Superior temporal gyrus (tissue), 1 donor: ENCODE measurements at regions not wholly inside any gene's neighbourhood (a gene's known extent, or its start where the extent isn't known, plus 50 kb on each side); places are given as distances from the start of the nearest gene placed in this dataset.
"Not testable (repeated sequence)": the region's sequence is repeated elsewhere in the genome, so short reads cannot be mapped to it uniquely, and the experiment has no call there.

Experiments
- DNase-seq: peaks from one replicate; pipeline ENCODE4 v3.0.0-alpha.2; 2016; ENCODE audit errors: extremely low spot score

DNA sequence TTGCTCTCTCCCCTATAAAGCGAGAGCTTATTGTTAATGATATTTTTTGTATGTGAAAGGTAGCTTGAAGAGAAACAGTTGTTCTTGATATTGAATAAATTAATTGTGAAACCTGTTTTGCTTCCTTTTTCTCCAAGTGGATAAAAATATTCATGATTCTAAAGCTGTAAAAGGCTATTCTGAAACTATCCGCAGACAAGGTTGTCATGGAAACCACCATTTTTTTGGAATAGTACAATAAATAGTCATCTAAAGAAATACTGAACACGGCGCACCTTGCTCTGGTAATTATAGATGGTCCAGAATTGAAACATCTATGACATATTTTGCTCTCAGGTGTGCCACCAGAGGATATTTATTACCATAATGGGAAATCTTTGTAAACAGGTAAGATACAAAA lies 1103.0 kb upstream of the SLC39A10 start:
- DNase-seq, result peak; percentile 56

DNA sequence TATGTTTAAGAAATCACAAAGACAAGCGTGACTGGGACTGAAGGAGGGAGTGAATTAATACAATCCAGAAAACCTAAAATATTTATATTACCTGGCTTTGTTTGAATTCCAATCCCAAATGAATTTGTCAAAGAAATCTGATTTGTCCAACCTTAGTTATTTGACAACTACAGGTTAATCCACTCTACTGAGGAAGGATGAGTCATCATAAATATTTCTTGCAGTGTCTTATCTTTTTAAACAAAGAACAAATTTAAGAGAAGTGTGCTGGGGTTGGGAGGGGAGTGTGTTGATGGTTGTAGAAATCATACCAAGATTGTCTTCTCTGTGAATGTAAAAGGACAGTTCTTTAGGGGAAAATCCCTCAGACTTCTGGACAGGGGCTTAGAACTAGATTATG lies 1106.3 kb upstream of the SLC39A10 start:
- DNase-seq, result no peak

DNA sequence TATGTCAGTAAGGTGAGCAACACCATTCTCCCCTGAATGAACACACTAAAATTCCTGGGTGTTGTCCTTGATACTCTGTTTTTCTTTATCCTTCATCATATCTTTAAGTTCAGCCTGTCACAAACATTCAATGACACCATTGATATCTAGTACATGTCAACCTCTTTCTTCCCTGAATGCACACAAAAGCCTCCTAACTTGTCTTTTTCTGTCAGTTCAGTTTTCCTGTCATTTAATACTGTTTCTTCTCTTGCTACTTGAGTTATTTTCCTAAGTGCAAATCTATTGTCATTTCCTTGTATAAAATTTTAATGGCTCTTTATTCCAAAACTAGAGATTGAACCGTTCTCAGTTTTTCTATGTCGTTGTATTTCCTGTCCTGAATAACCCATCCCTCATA lies 1107.6 kb upstream of the SLC39A10 start:
- no peak for DNase-seq

DNA sequence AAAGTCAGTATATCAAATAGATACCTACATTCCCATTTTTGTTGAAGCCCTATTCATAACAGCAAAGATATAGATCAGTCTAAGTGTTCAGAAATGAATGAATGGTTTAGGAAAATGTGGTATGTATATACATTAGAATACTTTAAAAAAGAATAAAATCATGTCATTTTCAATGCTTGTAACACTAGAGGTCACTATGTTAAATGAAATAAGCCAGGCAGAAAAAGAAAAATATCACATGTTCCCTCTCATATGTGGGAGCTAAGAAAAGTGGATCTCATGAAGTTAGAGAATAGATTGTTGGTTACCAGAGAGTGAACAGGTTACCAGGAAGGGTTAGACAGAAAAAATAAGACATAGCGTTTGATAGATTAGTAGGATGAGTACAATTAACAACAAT lies 1111.0 kb upstream of the SLC39A10 start:
- DNase-seq, result peak; percentile 48

DNA sequence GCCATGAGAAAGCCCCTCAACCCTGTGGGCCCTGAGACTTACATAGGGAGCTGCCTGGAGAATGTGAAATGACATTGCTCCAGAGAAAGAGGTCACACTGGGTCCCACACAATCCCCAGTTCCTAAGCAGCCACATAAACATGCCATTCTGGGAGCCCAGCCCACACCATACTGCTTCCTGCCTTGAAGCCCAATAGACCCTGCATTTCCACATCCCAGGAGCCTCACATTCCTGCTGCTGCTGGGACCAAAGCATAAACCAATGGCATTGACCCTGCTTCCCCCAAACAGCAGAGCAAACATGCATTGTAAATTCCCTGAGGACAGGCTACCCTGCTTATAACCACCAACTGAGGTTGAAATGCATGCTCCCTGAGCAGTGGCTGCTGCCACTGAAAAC lies 1117.6 kb upstream of the SLC39A10 start:
- no peak for DNase-seq

DNA sequence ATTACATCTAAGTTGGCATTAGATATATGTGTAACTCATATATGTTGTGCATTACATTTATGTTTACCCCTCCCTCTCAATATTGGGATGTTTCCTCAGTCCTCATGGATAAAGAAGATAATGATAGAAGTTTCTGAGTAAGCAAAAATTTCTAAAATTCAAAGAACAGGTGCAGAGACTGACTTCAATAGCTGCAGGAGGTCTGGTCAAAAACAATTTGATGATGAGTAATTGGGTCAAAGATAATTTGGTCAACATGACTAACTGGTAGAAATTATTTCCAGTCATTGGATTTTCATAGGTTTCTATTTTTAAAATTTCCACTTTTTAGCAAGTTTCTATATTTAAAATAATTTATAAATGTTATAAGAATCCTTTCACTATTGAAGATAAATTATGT lies 1130.9 kb upstream of the SLC39A10 start:
- no peak for DNase-seq

DNA sequence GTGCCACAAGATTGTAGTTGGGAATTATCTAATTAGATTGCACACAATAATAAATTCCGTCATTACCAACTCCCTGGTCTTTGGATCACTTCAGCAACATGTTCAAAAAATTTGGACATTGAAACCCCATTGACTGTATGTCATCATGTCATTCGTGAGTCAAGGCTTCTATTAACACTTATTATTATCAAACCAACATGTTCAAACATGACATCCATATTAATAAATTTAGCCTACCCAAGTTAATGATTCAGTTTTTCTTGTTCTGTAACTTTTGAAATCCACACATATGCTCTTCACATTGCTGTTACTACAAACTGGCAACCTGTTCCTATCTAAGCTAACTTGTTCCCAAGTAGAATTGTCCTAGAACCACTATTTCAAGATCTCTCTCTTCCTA lies 1142.7 kb upstream of the SLC39A10 start:
- no peak for DNase-seq

DNA sequence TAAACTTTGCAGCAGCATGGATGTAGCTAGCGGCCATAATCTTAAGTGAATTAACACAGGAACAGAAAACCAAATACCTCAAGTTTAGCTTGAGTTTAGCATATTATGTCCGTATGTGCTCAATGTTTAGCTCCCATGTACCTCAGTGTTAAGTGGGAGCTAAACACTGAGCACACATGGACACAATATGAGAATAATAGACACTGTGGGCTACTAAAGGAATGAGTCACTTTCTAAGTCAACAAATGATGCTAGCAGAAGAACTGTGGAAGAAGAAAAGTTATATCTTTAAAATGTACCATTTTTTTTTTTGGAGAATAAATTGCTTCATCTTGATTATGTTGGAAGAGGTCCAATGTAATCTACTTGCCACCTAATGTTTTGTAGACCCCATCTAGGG lies 1146.0 kb upstream of the SLC39A10 start:
- DNase-seq, result not testable (repeated sequence)

DNA sequence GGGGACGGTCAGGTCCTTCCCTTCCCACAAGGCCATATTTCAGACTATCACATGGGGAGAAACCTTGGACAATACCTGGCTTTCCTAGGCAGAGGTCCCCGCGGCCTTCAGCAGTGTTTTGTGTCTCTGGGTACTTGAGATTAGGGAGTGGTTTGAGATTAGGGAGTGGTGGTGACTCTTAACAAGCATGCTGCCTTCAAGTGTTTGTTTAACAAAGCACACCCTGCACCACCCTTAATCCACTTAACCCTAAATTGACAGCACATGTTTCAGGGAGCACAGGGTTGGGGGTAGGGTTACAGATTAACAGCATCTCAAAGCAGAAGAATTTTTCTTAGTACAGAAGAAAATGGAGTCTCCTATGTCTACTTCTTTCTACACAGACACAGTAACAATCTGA lies 1152.2 kb upstream of the SLC39A10 start:
- not testable (repeated sequence) for DNase-seq

DNA sequence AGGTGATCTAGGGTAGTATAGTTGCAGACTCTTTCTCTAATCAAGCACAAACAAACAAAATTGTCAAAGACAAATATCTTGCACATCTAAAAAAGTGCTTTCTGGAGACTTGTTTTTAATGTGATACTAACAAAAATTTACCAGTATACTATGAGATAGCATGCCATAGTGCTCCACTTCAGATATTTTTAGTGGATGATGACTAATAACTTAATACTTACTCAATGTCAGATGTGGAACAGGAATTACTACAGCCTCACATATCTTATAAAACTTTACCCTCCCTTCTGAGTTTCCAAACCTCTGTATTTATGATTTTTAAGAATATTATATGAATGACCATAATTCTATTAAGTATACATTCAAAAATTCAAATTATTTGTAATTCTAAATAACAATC lies 1162.0 kb upstream of the SLC39A10 start:
- no peak for DNase-seq

DNA sequence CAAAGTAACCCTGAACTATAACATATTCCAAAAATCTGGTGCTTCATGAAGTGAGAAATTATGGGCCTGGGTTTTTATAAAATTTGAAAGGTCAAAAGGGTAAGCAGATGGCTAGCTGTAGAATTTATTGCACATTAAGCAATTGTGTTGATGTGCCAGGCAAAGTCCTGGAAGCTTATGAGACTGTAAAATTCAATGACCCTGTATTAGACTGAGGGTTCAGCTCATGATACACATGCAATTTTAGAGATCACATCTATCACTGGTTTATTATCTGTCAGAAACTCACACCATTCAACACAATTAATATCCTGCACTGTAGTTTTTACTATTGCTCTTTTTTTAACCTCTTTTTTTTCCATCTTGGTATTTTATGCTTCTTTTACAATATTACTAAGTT lies 1162.6 kb upstream of the SLC39A10 start:
- DNase-seq, result no peak

DNA sequence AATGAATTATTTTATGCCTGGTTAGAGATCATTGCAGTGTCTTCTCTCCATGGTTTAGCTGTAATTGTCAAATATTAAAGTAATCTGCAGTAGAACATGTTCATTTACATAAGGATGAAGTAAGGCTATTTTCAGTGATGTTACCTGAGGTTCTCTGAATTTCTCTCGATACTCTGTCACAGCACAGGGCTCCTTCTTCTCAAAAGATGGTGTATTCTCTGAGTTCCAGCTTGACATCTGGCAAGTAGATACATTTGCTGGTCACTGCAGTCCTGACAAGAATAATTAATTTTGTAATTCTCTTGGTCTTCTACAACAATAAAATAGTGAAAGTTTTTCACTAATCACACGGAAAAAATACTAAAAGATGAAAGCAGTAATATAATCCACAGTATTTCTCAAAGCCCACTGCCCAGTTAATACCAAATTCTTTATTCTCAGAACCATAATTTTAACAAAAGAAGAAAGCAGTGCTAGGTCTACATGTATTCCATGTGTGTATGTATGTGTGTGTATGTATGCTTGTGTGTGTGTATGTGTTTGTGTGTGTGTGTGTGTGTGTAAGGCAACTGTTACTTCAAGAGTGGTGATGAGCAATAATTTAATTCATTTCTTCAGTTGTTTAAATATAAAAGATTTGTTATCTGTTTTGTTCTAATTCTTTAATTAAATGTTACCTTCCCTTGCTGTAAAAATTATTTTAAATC lies 1165.5 kb upstream of the SLC39A10 start:
- no peak for DNase-seq

DNA sequence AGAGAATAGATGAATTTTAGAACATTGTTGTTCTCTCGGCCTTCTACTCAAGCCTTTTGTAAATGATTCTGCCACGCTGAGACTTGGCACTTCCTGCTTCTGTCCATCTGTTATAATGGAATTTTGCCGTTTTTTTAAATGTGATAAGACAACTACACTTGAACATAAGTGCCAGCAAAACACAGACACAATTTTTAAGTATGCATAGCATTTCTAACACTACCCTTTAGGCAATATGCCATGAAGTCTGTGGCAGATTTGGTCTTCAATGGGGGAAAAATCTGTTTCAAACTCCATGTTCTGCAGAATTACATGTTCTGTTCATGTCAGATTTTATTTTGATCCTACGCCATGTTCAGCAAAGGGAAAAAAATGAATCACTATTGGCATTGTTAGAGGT lies 1170.7 kb upstream of the SLC39A10 start:
- peak; percentile 48 for DNase-seq

DNA sequence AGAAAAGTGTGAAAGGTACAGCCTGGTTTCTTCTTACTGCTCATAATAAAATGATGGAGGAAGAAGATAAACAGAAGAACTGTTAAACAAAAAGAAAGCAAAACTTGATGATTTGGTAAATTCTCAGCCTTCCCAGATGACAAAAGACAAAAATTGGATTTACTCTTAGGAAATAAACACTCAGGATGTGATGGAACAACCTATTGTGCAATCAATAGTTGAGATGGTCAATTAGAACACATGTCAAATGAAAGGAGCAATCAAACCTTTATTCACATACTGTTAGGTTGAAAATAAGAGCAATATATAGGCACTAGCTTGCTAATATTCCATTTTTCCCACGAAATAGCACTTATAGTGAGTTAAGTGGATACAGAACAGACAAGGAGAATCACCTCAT lies 1174.0 kb upstream of the SLC39A10 start:
- DNase-seq, result no peak

DNA sequence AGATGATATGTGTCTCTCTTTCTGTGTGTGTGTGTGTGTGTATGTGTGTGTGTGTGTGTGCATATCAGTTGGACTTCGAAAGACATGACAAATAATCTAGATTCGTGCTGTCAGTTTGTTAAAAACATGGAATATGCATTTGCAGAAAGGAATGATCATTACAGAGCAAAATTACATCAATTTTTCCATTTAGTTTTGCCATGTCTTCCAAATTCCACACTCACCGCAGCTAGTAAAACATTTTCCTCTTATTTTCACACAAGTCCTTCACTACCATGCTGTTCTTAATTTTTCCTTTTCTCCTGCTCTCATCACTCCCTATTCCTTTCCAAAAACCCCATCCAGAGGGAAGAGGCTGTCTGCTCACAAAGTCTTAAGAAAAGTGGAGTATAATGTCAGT lies 1191.4 kb upstream of the SLC39A10 start:
- no peak for DNase-seq

DNA sequence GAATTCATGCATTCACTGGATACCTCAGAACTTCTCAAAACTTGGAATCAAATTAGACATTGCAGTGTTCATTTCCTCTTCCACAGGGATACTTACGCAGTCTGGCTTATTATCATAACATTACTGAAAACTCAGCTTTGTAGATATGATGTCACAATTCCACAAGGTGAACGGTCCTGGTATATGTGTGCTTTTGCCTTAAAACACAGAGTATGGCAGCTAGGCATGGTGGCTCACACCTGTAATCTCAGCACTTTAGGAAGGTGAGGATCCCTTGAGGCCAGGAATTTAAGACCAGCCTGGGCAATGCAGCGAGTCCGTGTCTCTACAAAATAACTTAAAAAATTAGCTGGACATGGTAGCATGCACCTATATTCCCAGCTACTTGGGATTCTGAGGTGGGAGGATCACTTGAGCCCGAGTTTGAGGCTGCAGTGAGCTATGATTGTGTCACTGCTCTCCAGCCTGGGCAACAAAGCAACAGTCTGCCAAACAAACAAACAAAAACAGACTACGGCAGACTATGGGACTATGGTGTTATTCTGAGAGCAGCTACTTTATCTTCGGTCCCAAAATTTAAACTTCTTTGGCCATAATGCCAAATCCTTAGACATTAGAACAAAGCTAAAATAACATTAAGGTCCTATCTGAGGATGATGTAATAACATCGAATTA lies 1191.9 kb upstream of the SLC39A10 start:
- DNase-seq, result no peak

DNA sequence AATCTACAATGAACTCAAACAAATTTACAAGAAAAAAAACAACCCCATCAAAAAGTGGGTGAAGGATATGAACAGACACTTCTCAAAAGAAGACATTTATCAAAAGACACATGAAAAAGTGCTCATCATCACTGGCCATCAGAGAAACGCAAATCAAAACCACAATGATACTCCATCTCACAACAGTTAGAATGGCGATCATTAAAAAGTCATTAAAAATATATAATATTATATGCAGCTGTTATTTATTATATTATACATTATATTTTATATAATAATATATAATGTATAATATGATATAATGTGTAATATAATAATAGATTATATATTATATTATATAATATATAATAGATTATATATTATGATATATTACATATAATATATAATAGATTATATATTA lies 1194.1 kb upstream of the SLC39A10 start:
- DNase-seq, result not testable (repeated sequence)

DNA sequence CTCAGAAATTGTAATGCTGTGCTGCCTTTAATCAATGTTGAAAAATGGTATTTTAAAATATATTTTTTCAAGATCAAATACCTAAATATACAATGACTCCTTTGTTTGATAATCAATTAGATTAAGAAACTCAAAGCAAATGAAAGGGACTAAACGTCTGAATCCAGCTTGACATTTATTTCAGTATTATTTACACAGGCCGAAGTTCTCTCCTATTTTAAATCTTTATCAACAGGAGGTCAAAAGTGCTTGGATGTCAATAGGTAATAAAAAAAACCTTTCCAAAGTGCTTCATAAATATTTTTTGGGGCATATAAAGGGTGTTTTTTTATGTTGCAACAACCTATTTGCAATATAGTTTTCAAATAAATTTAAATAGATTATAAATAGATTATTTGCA lies 1201.7 kb upstream of the SLC39A10 start:
- no peak for DNase-seq

DNA sequence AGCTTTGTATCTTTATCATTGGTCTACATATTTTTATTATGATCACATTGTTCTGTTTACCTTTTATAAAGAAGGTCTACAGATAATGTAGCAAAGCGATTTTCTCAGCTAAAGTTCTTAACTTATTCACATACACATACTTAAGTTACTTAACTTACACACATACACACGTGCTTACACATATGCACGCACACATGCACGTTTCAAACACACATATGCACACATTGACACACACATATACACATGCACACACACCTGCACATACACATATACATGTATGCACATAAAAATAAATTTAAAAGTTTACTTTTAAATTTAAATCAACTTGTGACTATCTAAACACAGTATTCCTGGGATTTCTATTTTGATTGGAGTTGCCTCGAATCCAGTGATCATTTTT lies 1204.5 kb upstream of the SLC39A10 start:
- no peak for DNase-seq

DNA sequence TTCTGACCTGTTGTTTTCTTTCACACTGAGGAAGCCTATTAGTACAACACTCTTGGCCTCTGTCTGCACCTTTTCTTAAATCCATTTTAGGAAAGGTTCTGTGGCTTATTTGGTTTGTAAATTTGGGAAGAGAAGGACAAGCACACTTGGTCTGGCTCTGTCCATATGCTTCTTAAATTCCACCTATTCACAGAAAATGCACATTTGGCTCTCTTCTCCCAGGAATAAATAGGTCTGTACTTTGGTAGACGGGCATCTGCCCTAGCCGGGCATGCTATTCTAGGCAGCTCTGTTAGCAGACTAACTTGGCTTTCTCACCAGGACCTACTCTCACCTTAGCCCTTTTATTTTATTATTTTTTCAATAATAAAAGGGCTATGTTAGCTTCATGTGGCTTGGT lies 1211.8 kb upstream of the SLC39A10 start:
- no peak for DNase-seq

DNA sequence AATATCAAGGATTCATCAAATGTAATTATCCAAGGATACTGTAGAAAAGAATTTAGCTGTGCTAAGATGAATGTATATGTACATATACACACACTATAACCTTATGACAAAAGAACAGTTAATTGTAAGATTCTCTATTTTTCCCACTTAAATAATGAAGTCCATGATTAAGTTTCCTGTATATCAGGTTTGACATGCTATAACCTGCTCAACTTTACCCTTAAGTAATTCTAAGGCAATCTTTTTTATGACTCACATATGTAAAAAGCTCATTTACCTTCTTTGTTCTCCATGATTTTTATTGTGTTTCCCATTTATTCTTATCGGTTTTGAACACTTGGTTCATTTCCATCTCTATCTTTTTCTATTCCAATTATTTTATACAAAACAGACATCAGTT lies 1213.1 kb upstream of the SLC39A10 start:
- no peak for DNase-seq

DNA sequence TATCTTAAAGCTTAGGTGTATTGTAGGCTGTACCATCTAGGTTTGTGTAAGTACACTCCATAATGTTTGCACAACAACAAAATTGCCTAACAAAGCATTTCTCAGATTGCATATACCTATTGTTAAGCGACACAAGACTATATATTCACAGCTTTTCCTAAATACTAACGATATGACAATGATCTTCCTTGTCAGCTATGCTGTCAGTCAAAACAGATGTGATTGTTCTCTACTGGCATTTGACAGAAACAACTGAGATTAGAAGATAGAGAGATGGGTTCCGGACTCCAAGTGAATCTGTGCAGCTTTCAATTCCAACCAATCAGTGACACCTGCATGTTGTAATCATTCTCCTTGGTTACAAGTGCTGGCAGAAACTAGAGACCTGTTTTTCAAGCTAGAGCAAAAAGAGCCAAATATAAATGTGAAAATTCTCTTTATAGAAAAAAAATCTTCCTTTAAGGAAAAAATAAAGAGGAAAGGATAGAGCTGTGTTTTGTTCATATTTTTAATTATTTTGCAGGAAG lies 1232.3 kb upstream of the SLC39A10 start:
- DNase-seq, result no peak

DNA sequence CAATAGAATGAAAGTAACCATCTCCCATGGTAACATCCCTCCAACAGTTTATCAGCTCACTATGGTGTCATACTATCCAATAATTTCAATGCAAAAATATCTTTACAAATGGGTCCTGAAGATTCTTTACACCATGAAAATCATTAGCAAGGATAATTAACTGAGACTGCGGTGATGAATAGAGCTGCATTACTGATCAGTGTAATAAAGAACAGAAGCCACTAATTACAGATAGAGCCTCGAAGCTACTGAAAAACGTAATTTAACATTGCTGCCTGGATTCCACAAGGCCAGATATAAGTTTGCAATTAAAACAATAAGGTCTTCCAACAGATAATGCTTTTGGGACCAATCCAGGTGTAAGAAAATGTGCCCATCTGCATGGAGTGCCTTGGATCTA lies 1245.8 kb upstream of the SLC39A10 start:
- DNase-seq, result no peak

DNA sequence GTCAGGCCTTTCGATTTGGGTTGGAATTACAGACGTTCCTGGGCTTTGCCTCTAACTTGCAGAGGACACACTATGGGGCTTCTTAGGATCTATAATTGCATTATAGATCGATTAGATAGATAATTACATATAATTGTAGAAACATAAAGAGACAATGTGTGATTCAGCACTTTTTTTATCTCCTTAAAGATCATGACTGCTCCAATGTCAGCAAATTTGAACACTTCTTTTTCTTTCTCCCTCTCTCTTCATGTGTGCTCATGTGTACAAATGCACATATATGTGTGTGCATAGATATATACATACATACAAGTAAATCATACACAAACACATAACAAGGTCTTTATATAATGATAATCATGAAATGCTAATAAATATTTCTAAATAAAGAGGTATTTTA lies 1261.2 kb upstream of the SLC39A10 start:
- DNase-seq, result no peak
